NCI-H2227 treated with DMSO at 0.1 percent for 48 hours (cell line): ENCODE measurements at regions not wholly inside any gene's neighbourhood (a gene's known extent, or its start where the extent isn't known, plus 50 kb on each side); places are given as distances from the start of the nearest gene placed in this dataset.

Source experiments
- DNase-seq: peaks from one replicate; lab custom pipeline; 2025; lab: John Stamatoyannopoulos, UW

DNA sequence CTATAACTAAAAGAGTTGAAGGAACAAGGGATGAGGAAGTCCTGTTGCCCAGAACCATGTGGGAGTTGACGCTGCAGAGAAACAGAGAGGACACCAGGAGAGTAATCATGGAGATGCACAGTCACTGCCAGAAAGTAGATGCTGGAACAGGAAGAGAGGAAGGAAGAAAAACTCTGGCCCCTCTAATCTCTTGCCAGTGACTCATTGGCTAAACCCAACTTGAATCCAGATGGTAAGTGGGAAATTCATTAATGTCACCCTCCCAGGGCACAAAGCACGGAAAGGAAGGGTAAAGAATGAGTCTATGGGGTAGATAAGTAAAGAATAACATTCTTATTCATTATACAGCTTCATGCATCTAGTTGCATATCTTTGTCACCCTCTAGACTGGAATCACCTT lies 631.9 kb downstream of the PRELID2 start:
- no peak for DNase-seq

DNA sequence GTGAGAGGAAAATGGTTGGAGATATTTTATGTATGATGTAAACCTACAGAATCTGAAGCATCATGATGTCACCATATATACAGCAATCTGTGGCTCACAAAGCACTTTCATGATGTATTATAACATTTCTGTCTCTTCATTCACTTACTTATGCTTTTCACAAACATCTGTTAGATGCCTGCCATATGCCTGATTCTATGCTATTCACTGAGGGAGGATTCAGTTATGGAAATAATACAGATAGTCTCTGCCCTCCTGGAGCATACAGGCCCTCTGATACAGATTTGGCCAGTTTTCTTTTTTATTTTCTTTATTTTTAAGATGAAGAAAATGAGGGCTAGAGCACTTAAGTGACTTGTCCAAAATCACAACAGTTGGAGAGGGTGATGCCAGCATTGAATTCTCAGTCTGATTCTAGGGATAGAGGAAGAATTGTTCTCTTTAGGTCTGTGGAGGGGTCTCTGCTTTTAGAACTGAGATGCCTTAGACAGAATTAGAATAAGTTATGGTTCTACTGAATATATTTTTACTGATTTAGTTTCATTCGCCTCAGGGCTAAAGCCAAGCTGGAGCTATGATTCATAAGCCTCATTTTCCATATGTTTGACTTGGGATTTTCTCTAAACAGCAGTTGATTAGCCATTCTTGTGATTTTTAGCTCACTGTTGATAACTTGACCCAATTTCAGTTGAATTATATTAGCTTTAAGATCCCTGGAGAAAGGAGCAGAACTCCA lies 636.4 kb downstream of the PRELID2 start:
- no peak for DNase-seq

DNA sequence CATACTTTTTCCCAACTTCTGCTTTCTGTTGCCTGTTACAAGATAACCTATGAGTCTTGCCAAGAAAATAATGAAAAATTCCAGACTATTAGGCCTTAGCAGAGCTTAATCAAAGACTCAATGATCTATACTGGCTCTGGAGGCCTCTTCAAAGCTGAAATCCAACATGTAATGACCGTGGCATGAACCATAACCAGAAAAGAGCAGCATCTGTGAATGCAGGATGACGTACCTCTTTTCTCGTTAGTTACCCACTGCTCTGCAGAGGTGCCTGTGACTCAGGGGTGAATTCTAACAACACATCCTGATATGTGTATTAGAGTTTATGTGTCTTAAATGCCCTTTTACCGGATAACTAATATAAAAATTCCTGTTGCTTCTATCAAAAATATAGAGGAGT lies 645.4 kb downstream of the PRELID2 start:
- no peak for DNase-seq

DNA sequence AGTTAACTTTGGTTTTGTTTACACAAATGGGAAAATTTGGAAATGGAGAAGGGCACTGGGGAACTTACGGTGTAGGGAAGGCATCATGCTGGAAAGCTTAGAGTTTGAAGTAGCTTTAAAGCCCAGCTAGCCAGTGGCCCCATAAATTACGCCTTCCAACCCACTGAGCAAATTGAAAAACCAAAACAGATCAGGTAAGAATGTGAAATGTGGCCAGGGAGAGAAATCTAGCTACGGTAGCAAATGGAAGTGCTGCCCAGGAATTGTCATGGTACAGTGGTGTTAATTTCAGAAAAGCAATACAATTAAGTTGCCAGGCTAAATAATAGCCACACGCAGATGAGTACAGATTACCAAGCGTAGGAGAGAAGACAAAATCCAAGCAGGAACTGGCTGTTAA lies 654.8 kb downstream of the PRELID2 start:
- DNase-seq: no peak

DNA sequence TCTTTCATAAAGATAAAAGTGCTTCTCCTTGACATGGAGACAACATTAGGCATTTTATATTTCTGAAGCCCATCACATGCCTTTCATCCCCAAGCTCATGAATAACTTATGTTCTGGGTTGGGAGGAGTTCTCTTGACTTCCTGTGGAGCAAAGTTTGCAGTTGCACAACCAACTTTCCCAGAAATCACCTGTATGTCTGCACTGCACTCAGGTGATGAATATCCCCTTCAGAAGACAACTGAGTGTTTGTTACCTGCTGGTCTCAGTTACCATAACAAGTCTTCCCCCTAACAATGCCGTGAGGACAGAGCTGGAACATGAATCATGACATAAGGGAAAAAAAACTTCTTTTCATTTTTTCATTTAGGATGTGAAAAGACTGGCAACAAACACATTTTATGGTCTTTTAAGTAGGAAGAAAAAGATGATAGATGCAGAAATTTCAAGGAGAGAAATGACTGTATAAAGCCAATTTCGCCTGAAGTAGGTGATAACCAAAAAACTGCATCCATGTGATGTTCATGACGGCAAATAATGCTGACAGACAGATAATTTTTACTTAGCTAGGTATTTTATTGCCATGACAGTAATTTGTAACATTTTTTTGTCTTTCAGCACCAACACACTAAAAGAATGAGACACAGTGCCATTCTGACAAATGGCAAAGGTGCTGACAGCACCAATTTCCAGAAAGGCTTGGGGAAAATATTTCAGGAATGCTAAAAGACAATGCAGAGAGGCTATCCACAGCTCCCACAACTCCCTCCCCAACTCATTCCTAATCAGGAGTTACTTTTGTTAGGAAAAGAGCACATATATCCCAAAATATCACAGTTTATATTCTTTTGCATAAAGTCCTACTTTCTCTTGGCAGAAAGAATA lies 656.3 kb downstream of the PRELID2 start:
- no peak for DNase-seq

DNA sequence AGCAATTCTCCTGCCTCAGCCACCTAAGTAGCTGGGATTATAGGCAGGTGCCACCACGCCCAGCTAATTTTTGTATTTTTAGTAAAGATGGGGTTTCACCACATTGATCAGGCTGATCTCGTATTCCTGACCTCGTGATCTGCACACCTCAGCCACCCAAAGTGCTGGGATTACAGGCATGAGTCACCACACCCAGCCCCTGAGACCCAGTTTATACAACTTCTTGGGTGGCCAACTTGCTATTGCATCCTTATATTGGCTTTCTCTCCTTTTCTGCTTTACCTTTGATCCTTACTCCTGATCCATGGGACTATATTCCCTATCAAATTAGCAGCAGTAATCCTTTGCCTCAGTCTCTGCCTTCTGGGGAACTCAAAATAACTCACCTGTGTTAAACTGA lies 659.1 kb downstream of the PRELID2 start:
- no peak for DNase-seq

DNA sequence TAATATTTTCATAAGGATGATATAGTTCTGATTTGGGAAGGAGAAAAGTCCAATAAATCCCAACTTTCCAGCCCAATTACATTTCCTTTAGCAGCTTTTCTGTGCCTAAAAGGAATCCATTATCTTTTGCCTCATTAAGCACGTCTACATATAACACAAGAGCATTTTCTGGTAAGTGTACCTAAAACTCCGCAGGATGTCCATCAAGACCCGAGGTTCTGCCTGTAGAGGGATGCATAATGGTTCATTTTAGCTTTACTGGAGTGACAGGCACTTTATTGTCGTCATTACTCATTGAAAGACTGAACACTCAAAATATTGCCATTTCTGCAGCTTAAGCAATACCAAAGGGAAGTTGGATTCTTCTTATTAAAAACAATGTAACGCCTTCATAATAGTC lies 669.0 kb downstream of the PRELID2 start:
- no peak for DNase-seq

DNA sequence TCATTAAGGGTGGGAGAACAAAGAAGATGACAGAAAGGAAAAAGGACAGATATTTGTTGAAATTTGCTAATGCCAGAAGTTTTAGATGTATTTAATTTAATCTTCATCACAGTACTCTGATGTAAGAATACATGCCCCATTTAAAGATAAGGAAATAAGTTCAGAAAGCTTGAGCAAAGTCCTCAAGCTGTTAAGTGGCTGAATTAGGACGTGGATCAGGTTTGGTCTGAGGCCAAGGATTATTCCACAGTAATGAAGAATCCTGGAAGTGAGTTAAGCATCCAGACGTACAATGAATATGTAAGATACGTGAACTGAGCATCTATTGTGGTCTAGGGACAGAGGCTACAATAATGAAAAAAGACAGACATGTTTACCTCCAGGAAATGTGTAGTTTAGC lies 671.3 kb downstream of the PRELID2 start:
- no peak for DNase-seq

DNA sequence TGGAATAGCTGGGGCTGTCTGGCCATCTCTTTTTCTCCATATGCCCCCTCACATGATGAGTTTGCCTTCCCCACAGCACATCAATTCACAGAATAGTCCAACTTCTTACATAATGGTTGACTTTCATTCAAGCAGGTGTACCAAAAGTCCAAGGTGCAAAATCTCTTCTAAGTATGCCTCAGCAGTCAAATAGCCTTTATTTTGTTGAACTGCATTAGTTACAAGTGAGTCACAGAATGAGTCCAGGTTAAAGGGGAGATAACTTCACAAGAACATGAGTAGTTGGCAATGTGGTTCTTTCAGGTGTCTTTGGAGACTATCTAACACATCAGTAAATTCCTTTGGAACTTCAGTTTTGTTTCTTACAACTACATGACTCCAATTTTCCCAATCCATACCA lies 672.5 kb downstream of the PRELID2 start:
- no peak for DNase-seq

DNA sequence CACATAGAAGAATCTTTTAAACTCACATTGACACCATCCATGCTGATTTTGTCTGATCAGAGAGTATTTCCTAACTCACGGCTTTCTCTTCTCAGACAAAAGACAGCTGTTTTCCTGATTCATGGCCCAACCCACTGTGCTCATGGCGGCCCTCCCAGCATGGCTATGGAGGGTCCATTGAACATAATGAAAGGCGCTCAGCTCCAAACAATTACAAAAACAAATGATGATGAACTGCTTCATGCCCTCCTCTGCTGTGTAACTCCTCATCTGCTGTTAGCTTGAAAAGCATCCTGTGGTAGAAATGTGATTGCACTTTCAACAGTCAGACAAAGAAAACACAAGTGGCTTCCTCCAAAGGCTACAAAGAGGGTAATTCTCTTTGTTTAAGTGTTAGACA lies 673.8 kb downstream of the PRELID2 start:
- DNase-seq: no peak

DNA sequence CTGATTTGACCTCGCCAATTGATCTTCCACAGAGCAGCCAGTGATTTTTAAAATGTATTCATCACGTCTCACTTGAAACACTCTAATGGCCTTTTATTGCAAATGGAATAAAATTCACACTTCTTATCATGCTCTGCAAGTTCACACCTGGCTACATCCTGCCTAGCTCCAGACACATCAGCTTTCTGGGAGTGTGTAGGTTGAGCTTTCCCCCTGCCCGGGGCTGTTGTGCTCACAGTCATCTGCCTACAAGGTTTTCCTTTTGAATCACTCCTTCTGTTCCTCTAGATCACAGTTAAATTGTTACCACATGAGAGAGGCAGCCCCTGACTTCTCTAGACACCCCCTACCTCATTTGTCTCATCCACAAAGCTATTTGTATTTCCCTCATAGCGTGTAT lies 674.5 kb downstream of the PRELID2 start:
- DNase-seq: no peak

DNA sequence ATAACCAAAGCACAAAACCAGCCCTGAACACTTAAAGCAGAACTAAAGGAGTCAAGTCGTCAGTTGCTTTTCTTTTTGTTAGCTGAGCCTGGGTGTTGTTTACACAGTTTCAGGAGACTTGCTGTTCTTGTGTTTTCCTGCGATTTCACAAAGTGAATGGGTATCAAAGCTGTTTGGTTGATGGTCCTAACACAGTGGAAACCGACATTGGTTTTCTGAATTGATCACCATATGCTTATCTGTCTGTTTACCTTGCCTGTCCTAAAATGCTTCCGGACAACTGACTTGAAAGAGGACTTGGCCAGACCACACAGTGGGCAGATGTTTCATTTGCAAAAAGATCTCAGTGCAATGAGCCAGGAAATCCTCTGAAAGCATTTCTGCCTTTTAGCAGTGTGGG lies 676.4 kb downstream of the PRELID2 start:
- no peak for DNase-seq

DNA sequence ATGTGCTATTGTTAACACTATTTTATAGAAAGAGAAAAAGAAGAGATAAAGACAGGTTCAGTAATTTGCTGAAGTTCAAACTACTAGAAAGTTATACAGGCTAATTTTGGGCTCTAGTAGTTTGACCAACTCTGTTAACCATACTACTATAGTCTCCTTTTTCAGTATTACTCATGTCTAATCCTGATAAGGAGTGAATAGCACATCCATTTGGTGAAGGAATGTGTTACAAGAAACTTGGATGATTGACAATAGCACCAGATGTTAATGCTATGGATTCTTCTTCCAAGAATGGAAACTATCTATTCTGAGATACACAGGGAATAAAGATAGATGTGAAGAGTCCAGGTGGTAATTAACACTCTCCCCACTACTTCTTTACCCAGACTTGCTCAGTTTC lies 677.3 kb downstream of the PRELID2 start:
- no peak for DNase-seq

DNA sequence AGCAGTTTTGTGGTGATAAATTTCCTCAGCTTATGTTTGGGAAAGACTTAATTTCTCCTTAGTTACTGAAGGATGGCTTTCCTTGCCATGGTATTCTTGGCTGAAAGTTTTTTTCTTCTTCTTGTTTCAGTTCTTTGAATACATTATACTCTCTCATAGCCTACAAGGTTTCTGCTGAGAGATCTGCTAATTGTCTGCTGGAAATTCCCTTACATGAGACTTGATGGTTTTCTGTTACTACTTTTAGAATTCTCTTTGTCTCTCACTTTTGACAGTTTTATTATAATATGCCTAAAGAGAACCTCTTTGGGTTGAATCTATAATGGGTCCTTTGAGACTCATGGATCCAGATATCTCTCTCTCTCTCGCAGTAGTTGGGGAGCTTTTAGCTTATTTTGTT lies 693.6 kb downstream of the PRELID2 start:
- DNase-seq: no peak

DNA sequence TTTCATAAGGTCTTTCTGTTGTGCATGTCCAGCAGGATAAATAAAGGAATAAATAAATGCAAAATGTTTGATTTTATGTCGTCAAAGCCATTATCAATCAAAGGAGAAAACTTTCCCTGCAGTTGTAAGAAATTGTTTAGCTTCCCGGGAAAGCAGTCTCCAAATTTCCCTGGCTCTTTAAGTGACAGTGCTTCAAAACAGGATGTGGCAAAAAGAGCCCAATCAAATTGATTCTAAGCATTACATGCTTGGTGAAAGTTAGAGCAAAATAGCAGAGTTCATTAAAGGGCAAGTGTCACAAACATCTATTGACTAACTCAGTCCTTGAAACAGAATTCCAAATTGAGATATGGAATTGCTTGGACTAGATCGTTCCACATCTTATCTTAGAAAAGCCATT lies 704.1 kb downstream of the PRELID2 start:
- no peak for DNase-seq

DNA sequence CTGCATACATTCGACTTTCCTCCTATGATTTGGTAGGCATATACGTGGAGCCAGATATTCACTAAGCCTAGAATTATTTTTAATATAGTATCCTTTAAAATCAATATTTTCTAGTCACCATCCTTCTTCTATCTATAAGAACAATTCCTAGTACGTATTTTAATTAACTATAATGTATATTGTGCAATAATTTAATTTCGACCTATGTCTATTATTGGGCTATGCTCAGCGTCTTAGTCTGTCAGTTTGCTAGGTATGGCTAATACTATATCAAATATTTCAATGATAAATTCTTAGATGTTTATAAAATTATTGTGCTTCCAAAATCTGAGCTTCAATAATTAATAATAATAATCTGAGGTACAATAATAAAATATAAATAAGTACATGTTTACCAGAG lies 705.3 kb downstream of the PRELID2 start:
- DNase-seq: no peak

DNA sequence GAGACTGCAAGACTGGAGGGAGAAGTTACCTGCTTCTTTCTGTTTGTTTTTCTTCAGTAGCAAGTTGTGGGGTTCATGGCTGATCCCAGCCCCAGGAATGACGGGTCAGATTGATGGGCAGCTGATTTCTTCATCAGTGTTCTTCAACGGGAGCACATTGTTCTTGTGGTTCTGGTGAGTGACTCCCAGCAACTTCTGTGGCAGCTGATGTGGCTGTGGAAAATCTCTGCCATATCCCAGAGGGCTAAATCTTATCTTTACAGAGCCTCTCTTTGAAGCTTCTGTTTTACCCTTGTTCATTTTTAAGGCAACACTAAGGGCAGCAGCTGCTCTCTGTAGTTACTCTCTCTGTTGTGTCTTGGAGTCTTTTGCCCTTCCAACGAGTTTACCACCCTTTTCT lies 710.3 kb downstream of the PRELID2 start:
- no peak for DNase-seq

DNA sequence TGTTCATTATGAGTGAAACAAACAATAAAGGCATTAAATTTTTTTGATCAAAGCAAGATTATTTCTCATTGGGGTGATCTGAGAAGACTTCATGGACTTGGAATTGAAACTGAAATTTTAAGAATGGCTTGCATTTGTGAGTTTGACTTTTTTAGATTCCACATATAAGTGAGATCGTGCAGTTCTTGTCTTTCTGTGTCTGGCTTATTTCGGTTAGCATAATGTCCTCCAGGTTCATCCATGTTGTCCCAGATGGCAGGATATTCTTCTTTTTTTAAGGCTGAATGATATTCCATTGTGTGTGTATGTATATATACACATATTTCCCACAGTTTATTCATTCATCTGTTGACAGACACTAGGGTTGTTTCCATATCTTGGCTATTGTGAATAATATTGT lies 716.5 kb downstream of the PRELID2 start:
- no peak for DNase-seq

DNA sequence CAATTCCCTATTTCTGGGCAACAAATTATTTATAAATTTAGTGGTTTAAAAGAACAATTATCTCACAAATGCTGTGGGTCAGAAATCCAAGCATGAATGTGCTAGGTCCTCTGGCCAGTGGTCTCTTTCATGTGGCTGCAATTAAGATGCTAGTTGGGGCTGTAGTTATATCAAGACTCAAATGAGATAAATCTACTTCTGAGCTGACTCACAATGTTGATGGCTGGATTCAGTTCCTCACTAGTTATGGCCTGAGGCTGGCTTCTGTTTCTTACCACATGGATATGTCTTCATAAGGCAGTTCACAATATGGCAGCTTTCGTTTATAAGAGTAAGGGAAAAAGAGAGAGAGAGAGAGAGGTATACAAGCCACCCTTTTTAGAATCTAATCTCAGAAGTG lies 717.0 kb downstream of the PRELID2 start:
- no peak for DNase-seq

DNA sequence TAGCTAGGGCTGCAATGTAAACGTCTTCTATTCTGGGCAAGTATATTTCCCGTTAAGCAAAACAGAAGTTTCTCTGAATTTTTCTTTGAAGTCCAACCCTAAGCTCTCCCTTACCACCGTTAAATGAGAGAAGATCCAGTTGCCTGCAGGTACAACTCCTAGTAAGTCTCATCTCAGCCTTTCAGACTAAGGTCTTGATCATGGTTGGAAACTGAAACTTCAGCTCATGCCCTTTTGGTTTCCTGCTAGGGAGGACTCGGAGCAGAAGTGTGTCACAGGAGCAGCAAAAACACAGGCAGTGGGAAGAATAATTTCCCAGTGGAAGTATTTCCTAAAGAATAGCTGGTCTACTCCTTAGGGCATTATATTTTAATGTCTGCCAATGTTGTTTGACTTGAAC lies 717.9 kb downstream of the PRELID2 start:
- no peak for DNase-seq

DNA sequence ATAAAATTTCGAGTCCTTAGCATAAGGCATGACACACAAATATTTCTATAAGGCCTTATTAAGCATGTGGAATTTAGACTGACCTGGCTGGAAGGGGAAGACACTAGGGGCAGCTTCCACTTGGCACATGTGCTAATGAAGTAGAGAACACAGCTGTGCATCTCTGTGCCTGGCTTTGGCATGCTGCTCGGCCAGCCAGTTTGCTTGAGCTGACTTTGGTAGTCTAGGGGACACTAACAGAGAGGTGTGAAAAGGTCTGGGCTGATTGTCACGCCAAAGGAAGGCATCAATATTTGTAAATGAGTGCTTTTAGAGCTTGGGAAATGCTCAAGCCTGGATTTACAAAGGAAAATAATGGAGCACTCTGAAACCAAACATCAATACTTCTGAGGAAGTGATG lies 723.7 kb downstream of the PRELID2 start:
- DNase-seq: no peak

DNA sequence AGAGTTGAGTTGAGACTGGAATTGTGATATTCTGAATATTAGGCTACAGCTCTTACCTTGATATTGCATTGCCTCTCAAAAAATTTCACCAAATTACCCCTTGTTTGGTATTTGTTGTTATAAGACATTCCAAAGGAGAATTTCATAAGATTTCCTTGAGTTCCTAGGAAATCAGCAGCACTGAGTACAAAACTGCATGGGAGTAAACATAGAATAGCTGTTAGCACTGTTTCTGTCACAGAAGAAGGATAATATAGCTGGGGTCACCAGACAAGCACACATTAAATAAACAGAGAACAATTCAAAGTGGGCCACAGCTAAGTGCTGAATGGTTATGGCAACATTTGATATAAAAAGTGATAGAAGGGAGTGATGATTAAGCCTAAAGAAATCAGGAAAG lies 724.3 kb downstream of the PRELID2 start:
- DNase-seq: no peak

DNA sequence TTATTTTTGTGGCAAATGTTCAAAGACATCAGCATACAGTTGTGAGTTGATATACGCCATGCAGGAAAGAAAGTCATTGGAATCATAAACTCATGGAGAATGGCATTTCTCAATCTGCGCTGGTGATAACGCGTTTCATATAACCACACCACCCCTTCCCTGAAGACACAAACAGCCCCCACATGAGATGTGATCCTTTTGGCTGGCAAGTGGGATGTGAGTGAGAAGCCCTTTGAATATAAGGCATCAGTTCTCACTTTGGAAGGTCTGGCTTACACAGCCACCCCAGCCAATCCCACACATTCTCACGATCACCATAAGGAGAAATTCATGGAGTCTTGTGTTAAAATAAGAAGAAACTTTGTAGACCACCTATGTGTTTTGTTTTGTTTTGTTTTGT lies 725.0 kb downstream of the PRELID2 start:
- no peak for DNase-seq

DNA sequence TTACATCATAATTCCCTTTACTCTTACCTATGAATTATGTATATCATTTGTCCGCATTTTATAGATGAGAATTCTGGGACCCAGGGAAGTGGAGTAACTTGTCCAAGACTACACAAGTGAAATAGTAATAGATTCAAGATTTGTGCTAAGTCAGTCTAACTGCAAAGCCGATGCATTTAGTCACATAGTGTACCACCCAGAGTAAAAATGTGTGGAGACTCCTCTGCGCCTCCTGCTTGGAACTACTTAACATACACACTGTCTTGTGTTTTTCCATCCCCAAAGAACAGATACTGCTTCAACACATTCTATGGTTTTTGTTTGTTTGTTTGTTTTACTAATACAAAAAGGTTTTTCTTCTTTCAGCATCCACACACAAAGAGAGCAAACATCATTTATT lies 729.8 kb downstream of the PRELID2 start:
- no peak for DNase-seq
